ENCODE measurements at regions not wholly inside any gene's neighbourhood (a gene's known extent, or its start where the extent isn't known, plus 50 kb on each side); places are given as distances from the start of the nearest gene placed in this dataset.
"Not testable (repeated sequence)": the region's sequence is repeated elsewhere in the genome, so short reads cannot be mapped to it uniquely, and the experiment has no call there.

DNA sequence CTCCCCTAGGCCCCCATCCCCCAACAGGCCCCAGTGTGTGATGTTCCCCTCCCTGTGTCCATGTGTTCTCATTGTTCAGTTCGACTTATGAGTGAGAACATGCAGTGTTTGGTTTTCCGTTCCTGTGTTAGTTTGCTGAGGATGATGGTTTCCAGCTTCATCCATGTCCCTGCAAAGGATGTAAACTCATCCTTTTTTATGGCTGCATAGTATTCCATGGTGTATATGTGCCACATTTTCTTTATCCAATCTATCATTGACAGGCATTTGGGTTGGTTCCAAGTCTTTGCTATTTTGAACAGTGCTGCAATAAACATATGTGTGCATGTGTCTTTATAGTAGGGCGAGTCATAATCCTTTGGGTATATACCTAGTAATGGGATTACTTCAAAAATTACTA is 295.8 kb upstream of the NUDT12 start:
- TF ChIP-seq POLR2A (IDR thresholded peaks at IDR 0.05) = not testable (repeated sequence)
- TF ChIP-seq, protein P1, sequence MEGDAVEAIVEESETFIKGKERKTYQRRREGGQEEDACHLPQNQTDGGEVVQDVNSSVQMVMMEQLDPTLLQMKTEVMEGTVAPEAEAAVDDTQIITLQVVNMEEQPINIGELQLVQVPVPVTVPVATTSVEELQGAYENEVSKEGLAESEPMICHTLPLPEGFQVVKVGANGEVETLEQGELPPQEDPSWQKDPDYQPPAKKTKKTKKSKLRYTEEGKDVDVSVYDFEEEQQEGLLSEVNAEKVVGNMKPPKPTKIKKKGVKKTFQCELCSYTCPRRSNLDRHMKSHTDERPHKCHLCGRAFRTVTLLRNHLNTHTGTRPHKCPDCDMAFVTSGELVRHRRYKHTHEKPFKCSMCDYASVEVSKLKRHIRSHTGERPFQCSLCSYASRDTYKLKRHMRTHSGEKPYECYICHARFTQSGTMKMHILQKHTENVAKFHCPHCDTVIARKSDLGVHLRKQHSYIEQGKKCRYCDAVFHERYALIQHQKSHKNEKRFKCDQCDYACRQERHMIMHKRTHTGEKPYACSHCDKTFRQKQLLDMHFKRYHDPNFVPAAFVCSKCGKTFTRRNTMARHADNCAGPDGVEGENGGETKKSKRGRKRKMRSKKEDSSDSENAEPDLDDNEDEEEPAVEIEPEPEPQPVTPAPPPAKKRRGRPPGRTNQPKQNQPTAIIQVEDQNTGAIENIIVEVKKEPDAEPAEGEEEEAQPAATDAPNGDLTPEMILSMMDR (IDR thresholded peaks at IDR 0.05) = not testable (repeated sequence)

Measured in sigmoid colon (tissue), 3 donors.